Daoy (cell line): ENCODE measurements at regions not wholly inside any gene's neighbourhood (a gene's known extent, or its start where the extent isn't known, plus 50 kb on each side); places are given as distances from the start of the nearest gene placed in this dataset.
"Not testable (repeated sequence)": the region's sequence is repeated elsewhere in the genome, so short reads cannot be mapped to it uniquely, and the experiment has no call there.

ENCODE experiments used
- DNase-seq: peaks from one replicate; pipeline ENCODE4 v3.0.0-alpha.2; 2015; ENCODE audit warnings: low read depth

DNA sequence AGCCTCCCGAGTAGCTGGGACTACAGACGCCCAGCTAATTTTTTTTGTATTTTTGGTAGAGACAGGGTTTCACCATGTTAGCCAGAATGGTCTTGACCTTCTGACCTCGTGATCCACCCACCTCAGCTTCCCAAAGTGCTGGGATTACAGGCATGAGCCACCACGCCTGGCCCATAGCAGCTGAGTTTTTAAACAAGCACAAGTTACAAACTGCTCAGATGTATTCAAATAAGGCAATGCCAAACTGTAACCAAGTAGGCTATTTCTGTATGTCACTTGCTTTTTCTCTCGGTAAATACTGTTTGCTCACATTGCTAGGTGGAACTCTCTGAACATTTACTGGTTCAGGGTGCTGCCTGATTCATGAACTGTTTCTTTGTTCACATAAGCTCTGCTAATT lies 799.3 kb upstream of the NUDT12 start:
- DNase-seq = no peak

DNA sequence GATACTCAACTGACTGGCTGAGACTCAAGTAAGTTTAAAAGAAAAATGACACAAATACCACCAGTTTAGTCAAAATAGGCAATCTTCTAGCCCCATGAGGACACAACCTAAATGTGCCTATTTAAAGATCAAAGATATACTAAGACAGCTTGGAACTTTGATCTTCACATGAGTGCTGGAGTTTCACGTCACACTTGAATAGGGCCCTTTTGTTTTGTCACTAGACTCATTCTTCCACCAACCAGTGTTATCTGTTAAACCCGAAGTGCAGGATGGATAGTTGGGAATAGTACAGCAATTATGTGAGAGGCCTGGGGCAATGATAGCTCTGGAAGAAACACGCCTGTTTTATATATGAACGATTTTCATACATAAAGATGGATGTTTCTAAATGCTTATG lies 792.8 kb upstream of the NUDT12 start:
- no peak for DNase-seq

DNA sequence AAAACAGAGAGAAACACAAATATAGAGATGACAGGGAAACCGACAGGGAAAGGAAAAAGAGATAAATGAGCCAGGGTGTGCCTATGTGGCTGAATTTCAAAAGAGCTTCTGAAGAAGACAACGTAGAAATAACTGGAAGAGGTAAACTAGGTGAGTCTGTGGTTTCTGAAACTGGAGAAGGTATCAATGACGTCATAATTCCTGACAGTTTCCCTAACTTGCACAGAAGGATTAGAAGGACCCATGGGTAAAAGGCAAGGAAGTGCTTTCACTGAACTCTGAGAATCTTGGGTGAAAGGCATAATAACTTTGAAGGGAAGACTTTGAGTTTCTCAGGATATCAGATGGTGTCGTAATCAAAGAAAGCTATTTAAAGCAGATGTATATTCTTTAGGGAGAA lies 790.8 kb upstream of the NUDT12 start:
- no peak for DNase-seq

DNA sequence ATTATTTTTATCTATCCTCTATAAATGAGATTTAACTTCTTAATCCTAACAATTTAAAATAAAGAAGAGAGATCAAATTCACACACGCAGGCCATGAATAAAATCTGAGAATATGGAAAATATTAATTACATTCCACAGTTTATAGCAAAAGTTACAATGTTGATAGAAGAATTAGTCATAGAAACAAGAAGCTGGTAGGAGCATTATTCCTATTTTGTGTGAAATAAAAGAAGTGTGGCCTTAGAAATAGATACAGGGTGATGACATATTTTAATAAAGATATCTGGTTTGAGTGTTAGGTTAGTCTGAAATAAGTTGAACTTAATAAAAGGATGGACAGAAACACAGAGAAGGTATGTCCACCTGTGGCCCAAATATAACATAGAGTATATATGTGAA lies 790.4 kb upstream of the NUDT12 start:
- DNase-seq = no peak

DNA sequence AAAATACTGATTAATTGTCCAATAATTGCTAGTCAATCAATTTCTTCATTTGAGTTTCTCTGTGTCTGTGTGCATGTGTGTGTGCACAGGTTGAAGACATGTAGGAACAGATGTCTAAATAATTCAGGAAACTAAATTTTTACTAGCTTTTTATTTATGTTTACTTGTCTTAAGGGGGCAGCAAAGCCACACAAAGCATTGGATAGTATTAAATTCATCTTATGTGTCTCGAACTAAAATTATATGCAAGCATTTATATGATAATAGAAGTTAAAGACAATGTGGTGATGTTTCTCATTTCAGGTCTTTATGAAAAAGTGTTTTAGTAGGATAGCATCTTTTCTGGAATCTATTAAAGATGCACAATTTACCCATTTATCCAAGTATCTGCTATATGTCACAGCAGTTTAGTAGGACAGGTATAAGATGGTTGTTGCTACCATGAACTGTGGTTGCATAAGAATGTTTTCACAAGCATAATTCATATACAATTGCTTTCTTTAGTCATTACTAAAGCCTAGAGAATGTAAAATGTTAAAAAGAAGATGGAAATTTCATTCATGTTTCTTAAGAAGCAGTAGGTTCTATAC lies 784.6 kb upstream of the NUDT12 start:
- DNase-seq = no peak

DNA sequence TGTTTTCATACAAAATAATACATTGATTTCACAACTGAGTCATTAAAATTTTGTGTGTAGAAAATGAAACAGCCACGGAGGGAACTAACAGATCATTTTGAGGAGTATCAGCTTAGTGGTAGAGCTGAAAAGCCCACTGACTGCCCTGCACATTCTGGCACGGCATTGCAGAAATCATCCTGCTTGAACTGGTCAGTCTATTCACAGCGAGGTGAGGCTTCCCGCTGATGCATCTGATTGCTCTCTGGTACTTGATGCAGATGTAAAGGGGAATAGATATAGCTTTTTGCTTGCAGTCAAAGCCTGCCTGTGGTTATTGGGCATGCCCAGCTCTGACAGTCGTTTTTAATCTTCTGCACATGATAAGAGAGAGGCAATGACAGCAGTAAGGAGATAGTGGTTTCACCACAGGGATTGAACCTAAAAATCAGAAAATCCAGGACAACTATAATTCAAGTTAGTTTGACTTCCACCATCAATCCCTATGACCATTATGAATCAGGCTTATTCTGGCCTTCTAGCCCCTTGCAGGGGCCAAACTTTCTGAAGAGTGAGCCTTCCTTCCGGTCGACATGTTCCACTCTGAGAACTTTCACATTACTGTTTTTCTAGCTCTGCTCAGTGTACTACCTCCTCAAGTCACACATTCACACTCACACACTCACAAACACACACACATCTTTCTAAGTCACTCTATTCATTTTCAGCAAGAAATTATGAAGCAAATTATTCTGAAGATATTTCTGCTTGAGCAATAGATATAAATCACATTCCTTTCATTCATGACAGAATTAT lies 782.8 kb upstream of the NUDT12 start:
- DNase-seq = peak; percentile 5

DNA sequence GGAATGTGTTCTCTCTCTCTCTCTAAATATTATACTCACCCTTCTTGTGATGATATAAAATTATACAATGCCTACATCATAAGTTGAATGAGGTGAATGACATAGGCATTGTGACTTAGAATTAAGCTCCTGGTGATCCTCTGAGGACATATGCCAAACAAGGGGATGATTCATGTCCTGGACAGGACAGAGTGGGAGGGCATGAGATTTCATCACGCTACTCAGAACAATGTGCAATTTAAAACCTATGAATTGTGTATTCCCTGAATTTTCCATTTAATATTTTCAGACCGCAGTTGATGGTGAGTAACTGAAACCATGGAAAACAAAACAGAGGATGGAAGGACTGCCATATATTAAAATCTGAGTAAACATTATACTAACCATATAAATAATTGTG lies 782.2 kb upstream of the NUDT12 start:
- peak; percentile 30 for DNase-seq

DNA sequence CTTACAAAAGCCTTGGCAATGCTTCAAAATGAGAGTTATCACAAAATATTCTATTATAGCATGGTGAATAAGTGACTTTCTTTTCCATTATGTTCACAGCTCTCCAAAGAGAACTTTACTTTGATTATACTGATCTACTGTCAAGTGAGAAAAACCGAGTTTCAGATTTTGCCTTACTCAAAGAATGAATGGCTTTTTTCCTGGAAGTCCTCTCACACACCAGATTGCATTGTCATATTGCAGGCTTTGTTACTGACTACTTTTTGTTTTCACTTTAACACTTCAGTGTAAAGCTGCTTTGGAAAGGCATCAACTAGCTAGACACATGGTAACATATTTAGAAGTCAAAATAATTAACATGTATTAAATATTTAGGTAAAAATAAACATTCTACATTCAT lies 765.2 kb upstream of the NUDT12 start:
- DNase-seq = no peak

DNA sequence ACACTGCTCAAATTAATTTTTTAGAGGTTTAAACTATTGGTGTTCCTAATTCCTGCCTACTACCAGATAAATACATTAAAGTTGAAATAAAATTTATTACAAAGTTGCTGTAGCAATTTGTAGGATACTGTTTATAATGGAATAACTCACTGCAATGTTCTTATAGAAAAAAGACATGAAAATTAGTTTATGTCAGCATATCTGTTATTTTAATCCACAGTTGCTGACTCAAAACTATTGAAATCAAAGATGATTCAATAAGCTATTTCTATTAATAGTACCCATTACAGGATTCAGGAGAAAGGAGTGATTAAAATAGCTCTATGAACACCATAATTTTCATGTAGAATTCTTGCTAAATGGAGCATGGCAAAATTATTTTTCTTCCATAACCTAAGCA lies 764.4 kb upstream of the NUDT12 start:
- DNase-seq = no peak

DNA sequence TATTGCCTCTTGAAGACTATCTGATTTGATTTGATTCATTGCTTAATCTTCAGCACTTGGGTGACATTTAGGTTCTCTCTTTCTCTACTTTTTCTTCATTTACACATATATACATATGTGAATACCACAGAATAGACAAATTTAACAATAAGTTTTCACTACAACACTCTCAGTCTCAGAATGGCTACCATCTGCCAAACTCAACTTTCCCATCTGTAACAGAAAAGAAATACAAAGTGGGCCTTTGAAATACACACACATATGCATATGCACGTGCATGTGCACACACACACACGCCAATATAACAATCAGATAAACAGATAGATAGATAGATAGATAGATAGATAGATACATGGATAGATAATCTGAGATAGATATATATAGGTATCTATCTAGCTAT lies 762.8 kb upstream of the NUDT12 start:
- no peak for DNase-seq

DNA sequence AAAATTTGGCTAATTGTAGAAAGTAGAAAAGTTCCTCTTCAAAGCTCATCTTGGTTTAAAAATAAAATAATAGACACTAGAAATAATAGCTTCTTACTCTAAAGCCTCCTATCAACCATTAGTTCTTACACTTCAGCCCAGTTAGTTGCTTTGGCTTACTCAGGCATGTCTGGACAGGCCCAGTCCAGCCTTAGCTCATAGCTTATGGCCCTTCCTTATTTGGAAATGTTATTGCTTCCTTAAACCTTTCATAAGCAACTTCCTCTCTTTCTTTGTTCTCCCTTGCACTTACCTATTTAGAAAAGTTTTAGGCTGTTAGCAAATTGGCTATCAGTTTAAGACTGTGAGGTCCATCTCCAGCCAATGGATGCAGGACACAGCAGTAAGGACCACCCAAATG lies 754.1 kb upstream of the NUDT12 start:
- not testable (repeated sequence) for DNase-seq

DNA sequence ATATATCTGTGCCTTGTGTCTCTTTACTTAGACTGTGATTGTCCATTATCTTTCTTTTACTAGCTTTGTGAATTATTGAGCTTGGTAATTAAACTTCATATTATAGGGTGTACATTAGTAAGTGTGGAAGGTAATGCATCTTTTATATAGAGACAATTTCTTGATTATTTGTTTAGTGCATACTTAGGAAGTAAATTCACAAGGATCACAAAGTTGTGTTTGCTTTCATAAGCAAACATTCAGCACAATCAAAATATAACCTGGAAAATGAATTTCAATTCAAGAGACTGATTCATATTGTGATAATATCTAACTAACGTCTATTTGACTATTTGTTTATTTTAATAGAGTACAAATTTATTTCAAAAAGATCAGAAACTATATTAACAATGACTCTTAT lies 749.9 kb upstream of the NUDT12 start:
- no peak for DNase-seq

DNA sequence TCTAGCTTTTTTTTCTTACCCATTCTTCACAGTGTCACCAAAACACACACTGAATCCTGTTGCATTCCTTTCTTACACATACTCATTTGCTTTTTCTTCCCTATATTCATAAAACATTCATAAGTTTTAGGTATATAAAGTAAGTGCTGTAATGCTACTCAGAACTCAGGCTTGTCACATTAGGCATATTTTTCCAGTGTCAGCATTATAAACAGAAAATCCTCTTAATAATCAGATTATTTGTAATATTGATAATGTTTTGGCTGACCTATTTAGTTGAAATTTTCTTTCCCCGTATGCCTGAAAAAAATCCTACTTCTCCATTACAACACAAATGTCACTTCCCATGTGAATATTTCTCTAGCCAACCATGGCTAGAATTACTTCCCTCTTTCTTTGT lies 743.0 kb upstream of the NUDT12 start:
- DNase-seq = no peak

DNA sequence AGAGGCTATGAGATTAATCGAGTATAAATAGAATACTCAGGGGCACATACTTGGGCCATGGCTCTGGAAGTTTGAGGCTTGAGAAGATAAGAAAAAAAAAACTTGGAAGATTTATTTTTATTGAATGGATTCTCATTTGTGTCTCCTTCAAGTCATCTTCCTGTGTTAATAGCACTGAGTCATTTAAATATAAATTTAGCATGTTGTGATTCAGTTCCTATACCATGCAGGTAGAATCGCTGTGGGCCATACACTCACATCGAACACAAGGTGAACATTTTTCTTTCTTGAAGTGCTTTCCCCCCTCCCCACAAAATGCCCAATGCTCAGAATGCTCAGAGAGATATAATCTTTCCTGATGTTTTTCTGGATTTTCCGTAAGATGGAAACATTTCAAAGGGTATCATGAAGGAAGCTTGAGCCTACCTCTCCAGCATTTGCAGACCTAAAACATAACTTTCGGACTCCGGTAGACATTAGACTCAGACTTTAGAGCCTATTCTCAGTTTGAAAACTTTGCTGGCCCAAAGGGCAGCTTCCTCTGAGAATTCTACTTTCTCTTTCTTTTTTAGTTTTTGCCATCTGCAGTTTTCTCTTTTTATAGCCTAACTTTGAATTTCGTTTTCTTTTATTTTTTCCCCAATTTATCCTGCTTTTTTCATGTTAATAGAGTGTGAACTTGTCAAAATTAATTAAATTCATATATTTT lies 737.6 kb upstream of the NUDT12 start:
- no peak for DNase-seq

DNA sequence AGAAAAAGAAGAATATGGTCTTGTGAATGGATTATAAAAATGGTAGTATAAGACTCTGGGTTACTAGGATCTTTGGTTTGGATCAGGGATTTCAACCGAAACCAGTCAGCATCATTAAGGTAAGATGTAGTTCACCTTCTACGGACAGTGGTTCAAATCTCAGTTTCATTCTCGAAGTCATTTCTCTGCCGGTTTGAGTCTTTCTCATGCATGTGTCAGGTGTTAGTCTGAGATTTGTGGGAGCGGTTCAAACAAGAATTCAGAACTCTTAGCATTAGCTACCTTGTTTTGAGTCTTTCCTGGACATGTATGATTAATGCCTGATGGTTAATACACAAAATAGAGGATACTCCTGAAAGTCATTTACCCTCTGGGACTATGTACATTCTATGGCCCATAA lies 735.9 kb upstream of the NUDT12 start:
- no peak for DNase-seq

DNA sequence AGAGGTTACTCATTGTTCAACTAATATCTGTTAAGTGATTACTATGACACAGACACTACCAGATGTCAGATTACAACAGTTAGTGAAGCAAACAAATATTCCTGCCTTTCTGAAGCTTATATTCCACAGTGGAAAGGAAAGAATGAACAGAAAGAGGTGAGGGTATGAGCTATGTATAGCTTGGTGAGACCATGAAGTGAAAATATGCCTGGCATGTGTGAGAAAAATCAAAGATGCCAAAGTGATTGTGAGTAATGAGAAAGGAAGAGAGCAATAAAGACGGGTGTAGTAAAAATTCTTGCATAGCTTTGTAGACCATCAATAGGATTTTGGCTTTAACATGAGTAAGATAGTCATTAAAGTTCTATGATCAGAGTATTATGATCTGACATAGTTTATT lies 734.5 kb upstream of the NUDT12 start:
- DNase-seq = no peak

DNA sequence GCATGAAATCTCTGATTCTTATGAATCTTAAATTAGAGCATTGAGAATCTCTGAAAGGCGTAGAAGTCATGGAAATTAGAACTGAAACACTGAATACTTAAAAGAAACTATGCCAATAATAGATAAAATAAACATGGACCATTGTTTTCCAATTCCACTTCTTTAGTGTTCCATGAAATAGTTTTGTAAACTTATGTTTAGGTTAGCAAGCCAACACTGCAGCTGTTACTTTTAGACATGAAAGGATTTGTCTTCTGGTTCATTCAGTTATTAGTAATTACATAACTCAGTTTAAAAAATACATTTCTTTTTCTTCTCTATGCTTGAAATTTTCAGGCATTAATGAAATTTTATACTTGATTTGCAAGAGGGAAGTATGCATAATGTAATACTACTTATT lies 733.4 kb upstream of the NUDT12 start:
- no peak for DNase-seq

DNA sequence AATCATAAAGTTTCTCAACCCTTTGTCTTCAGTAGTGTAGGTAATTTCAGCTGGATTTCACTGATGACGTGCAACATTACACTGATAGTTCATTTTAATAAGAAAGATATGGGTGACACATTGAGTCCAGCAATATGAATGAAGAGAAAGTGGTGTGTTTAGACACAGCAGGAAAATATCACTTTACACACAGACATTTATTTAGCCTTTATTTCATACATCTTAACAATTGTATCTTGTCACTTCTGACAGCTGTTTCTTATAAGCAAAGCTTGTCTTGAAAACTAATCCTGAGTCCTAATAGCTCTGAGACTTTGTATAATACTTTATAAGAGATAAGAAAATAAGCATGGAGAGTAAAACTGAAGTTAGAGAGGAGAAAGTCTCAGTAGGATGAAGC lies 720.5 kb upstream of the NUDT12 start:
- no peak for DNase-seq

DNA sequence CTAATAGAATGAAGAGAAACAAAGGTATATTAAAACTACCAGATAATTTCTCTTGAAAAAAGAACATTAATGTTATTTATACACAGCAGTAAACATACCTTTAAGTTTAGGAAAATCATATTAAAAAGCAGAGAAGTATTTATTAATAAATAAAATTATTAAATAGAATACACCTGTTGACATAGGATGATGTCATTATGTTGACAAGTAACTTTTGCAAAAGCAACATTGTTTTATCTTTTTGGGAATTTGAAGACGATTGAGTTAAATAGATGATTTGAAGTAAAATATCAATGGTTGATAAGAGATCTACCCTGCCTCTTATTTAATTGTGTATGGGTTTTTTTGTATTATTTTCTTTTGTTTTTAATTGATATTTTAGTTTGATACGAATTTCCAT lies 711.1 kb upstream of the NUDT12 start:
- DNase-seq = no peak

DNA sequence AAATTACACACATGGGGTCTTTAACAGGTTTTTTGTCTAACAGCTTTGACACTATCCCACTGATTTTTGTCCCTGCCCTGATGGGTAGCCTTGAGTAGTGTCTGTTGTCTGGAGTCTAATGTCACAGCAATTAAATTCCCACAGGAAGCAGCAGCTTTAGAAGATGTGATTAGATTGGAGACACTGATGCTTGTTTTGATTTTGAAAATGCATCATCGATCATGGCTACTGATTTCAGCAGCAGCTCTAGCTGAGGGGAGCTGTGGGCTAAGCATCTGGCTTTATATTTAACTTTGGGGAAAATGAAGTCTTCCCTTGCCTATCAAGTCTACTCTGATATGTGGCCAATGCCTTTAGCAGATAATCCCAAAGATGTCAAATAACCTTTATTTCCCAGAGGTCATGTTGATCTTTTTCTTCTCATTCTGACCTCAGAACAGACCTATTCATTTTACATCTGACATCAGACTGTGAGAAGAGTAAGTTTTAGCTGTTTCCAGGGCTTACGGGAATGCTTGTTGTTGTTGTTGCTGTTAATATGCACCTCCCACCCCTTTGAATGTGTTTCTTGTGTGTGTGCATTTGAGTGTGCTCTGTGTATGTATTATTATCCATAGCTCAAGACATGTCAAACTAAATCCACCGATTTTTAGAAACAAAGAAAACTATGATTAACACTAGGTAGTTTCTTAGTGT lies 704.9 kb upstream of the NUDT12 start:
- DNase-seq = no peak

DNA sequence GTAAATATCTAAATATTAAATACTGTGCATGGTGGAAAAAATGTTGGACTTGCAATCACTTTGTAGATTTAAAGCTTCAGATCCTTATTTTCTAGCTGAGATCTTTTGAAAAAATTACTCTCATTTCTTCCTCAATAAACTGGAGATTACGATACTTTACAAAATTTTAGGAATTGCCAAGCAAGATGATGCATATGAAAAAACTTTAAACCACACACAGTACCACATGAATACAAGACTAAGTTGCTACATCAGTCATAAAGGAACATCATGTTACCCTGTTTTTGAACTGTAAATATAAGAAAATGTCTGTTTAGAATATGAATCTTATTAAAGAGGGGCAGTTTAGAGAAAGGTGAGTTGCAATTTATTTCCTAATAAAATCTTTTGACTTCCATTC lies 703.6 kb upstream of the NUDT12 start:
- no peak for DNase-seq

DNA sequence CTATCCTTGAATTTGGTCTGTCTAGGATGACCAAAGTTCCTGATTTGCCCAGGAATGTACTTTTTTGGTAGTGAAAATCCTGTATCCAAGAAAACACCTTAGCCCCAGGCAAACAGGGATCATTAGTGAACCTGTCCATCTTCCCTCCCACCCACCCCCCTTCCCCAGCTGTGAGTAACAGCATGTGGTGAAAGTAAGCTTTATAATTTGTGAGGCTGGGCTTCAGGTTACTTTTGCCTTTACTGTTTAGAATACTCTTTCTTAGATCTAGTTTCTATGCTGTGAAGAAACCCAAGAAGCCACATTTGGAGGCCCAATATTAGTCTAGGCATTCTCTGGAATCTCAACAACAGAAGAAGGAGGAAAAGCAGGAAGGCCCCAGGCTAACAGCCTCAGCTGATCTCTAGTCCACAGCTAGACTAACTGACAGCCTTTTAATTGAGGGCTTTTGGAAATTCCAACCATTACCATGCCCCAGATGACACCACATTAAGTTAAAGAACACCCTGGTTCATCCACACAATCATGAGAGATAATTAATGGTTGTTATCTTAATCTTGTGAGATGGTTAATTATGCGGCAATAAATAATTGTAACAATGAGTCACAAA lies 703.0 kb upstream of the NUDT12 start:
- DNase-seq = no peak
